Endothelial cell of umbilical vein (primary cell): ENCODE measurements at regions not wholly inside any gene's neighbourhood (a gene's known extent, or its start where the extent isn't known, plus 50 kb on each side); places are given as distances from the start of the nearest gene placed in this dataset.

ENCODE experiments used
- BruUV-seq: library from RNA; stranded (reverse); fragments of 400-500 nt; replicated peaks from 2 replicates; lab custom pipeline; 2021; lab: Mats Ljungman, UMichigan
- CTCF ChIA-PET: fragments of 300-600, 350-600 bp; sonication (Branson Sonifier 250); formaldehyde crosslinking; loops from one replicate; lab custom pipeline; 2021; ENCODE audit warnings: antibody characterized with exemption, inconsistent platforms; lab: Charles Lee
- POLR2A ChIA-PET: fragments of 300-600, 350-600 bp; sonication (Branson Sonifier 250); formaldehyde crosslinking; loops from one replicate; lab custom pipeline; 2021; ENCODE audit warnings: antibody characterized with exemption, inconsistent platforms; lab: Charles Lee
- DNase-seq: peaks from one replicate; pipeline ENCODE4 v3.0.0-alpha.2; 2011; ENCODE audit warnings: low read depth, low spot score
- FAIRE-seq: peaks from 2 replicates; lab custom pipeline; 2011; peaks lifted over from hg19 to GRCh38; lab: Jason Lieb, UNC
- H2AFZ ChIP-seq: 2 replicates; pipeline ENCODE4 v1.6.0; 2012; ENCODE audit warnings: low read depth, low read length, control low read depth, inconsistent platforms
- H3K27ac ChIP-seq: 2 replicates; pipeline ENCODE4 v1.5.1; 2011; ENCODE audit warnings: low read depth, mild to moderate bottlenecking, control low read depth, low read length, moderate library complexity; ENCODE audit not compliant: insufficient read depth
- H3K27me3 ChIP-seq, 2 experiments: 2 replicates each; pipeline versions ENCODE4 v1.6.0 to v1.6.1; 2011; ENCODE audit warnings: low read length in 2 of 2, mixed read lengths in 1 of 2; ENCODE audit not compliant: control insufficient read depth in 2 of 2, insufficient read depth in 2 of 2
- H3K36me3 ChIP-seq, 2 experiments: 2 replicates in 1 of 2; 3 replicates in 1 of 2; pipeline ENCODE4 v1.5.1; 2011; ENCODE audit warnings: low read length in 2 of 2, mild to moderate bottlenecking in 1 of 2, moderate library complexity in 1 of 2; ENCODE audit not compliant: control insufficient read depth in 2 of 2, insufficient read depth in 2 of 2; ENCODE audit errors: extremely low read depth in 1 of 2
- H3K4me1 ChIP-seq: 3 replicates; pipeline ENCODE4 v1.5.1; 2011; ENCODE audit warnings: mild to moderate bottlenecking, low read length; ENCODE audit not compliant: control insufficient read depth, insufficient read depth; ENCODE audit errors: extremely low read depth
- H3K4me2 ChIP-seq: 2 replicates; pipeline ENCODE4 v1.6.1; 2011; ENCODE audit warnings: low read length, control low read depth, mixed read lengths; ENCODE audit not compliant: insufficient read depth
- H3K4me3 ChIP-seq, 3 experiments: fragments of 200-600 bp in 1 of 3; sonication (generic), shearing (Covaris generic) in 1 of 3; replicated peaks in 1 of 3; 2 replicates each; pipeline ENCODE4 v1.5.1; 2011 to 2016; ENCODE audit warnings: control low read depth in 3 of 3, low read length in 3 of 3, mild to moderate bottlenecking in 2 of 3, inconsistent platforms in 1 of 3, low read depth in 1 of 3, moderate library complexity in 1 of 3; ENCODE audit not compliant: insufficient read depth in 1 of 3
- H3K79me2 ChIP-seq: 2 replicates; pipeline ENCODE4 v1.6.0; 2012; ENCODE audit warnings: low read length, inconsistent platforms; ENCODE audit not compliant: control insufficient read depth, insufficient read depth
- H3K9ac ChIP-seq: replicated peaks from 2 replicates; pipeline ENCODE3; 2011; ENCODE audit warnings: low read length, control low read depth; ENCODE audit not compliant: insufficient read depth; ENCODE audit errors: extremely low read depth
- H3K9me1 ChIP-seq: replicated peaks from 3 replicates; pipeline ENCODE4 v1.6.0; 2011; ENCODE audit warnings: mild to moderate bottlenecking, low read length; ENCODE audit not compliant: control insufficient read depth, insufficient read depth; ENCODE audit errors: extremely low read depth
- H3K9me3 ChIP-seq: replicated peaks from 2 replicates; pipeline ENCODE4 v1.5.1; 2012; ENCODE audit warnings: low read length, inconsistent platforms; ENCODE audit not compliant: control insufficient read depth, insufficient read depth
- H4K20me1 ChIP-seq: replicated peaks from 2 replicates; pipeline ENCODE3; 2011; ENCODE audit warnings: mild to moderate bottlenecking, low read length; ENCODE audit not compliant: control insufficient read depth, insufficient read depth; ENCODE audit errors: extremely low read depth
- EZH2 ChIP-seq: IDR thresholded peaks from 2 replicates; pipeline ENCODE4 v1.6.1; 2012; ENCODE audit warnings: borderline replicate concordance, low read depth, mild to moderate bottlenecking, moderate library complexity, low read length, inconsistent platforms; ENCODE audit not compliant: severe bottlenecking
- FOS ChIP-seq: IDR thresholded peaks from 2 replicates; pipeline ENCODE4 v1.6.1; 2011; ENCODE audit warnings: mild to moderate bottlenecking, low read length, moderate library complexity, borderline replicate concordance; ENCODE audit not compliant: insufficient read depth
- GATA2 ChIP-seq: IDR thresholded peaks from 2 replicates; pipeline ENCODE4 v1.7.0; 2011; ENCODE audit warnings: low read depth, mild to moderate bottlenecking, moderate library complexity, mixed read lengths, low read length; ENCODE audit not compliant: insufficient read length, insufficient read depth
- JUN ChIP-seq: IDR thresholded peaks from 2 replicates; pipeline ENCODE4 v1.6.1; 2011; ENCODE audit warnings: borderline replicate concordance, low read depth; ENCODE audit not compliant: insufficient read length, insufficient read depth
- MYC ChIP-seq: IDR thresholded peaks from one replicate; pipeline ENCODE4 v1.6.1; 2011; ENCODE audit warnings: mild to moderate bottlenecking, low read depth, low read length
- POLR2A ChIP-seq: IDR thresholded peaks from 2 replicates; pipeline ENCODE4 v1.6.1; 2012; ENCODE audit warnings: low read depth, mild to moderate bottlenecking, control low read depth, low read length
- POLR2AphosphoS5 ChIP-seq: IDR thresholded peaks from 2 replicates; pipeline ENCODE4 v1.6.1; 2012; ENCODE audit warnings: low read depth, mild to moderate bottlenecking, control low read depth, low read length, moderate library complexity; ENCODE audit not compliant: insufficient read depth
- dilution Hi-C: fragments of 300-500 bp; cut with MboI; formaldehyde crosslinking; loops from one replicate; pipeline ENCODE4 v1.15.0; 2019; ENCODE audit warnings: low sequenced_read_pairs; ENCODE audit not compliant: extremely low pct_ligation_motif_present
- intact Hi-C: fragments of 100-400 bp; cut with micrococcal nuclease; formaldehyde crosslinking; loops from one replicate; pipeline ENCODE4 v1.10.0; 2022
- TF ChIP-seq, protein P1 (sequence below): IDR thresholded peaks from 2 replicates; pipeline ENCODE4 v1.6.1; 2011; ENCODE audit not compliant: insufficient read depth, insufficient read length
- TF ChIP-seq, protein P2 (sequence below), 2 donors: IDR thresholded peaks; 1 replicate in 1 of 2; 2 replicates in 1 of 2; pipeline ENCODE4 v1.5.1; 2011; ENCODE audit warnings: low read length in 2 of 2, mild to moderate bottlenecking in 2 of 2, moderate library complexity in 2 of 2, control low read depth in 1 of 2, inconsistent platforms in 1 of 2, low read depth in 1 of 2; ENCODE audit not compliant: insufficient read depth in 1 of 2; ENCODE audit errors: extremely low read depth in 1 of 2

DNA sequence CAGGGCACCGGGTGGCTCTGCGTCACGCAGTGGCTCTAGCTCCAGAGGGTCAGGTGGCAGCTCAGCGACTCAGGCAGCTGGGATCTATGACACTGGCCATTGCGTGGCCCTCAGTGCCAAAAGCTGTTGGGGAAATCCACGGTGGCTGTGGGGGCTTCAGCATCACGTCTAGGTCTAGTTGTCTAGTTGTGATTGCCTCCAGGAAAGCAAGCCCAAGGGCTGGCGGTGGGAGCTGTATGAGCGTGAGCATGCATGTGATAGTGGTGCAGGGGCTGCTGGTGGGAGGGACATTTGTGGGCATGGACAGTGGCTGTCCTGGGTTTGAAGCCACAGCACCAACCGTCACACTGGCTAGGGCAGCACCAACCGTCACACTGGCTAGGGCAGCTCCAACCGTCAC, 191.4 kb downstream of the THBS2 start:
- DNase-seq (no peak), FAIRE-seq (no peak)
- no peak overlapping the region for H3K4me3 ChIP-seq
- intact Hi-C loops (no loop called here), dilution Hi-C loops (no loop called here)
- CTCF ChIA-PET: no interaction called here
- H3K9me3 ChIP-seq: peaks cover 2% of the 10 kb centered on the region
- H3K27ac ChIP-seq: no peak overlapping the region
- H3K79me2 ChIP-seq: no peaks in the 10 kb centered on the region
- no TSS peak for BruUV-seq
- POLR2A ChIA-PET: no interaction called here
- H2AFZ ChIP-seq: no peak overlapping the region
- TF ChIP-seq POLR2AphosphoS5: no peak
- TF ChIP-seq GATA2: no peak
- no peak for TF ChIP-seq EZH2
- TF ChIP-seq, protein P1, sequence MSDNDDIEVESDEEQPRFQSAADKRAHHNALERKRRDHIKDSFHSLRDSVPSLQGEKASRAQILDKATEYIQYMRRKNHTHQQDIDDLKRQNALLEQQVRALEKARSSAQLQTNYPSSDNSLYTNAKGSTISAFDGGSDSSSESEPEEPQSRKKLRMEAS: no peak
- TF ChIP-seq JUN: no peak
- no peak for TF ChIP-seq MYC
- no peak for TF ChIP-seq FOS
- TF ChIP-seq, protein P2, sequence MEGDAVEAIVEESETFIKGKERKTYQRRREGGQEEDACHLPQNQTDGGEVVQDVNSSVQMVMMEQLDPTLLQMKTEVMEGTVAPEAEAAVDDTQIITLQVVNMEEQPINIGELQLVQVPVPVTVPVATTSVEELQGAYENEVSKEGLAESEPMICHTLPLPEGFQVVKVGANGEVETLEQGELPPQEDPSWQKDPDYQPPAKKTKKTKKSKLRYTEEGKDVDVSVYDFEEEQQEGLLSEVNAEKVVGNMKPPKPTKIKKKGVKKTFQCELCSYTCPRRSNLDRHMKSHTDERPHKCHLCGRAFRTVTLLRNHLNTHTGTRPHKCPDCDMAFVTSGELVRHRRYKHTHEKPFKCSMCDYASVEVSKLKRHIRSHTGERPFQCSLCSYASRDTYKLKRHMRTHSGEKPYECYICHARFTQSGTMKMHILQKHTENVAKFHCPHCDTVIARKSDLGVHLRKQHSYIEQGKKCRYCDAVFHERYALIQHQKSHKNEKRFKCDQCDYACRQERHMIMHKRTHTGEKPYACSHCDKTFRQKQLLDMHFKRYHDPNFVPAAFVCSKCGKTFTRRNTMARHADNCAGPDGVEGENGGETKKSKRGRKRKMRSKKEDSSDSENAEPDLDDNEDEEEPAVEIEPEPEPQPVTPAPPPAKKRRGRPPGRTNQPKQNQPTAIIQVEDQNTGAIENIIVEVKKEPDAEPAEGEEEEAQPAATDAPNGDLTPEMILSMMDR (IDR thresholded peaks at IDR 0.05; ENCODE audit: extremely low read depth in 1 of 2, insufficient read depth in 1 of 2, low read depth in 1 of 2, low read length in 2 of 2): no peak
- TF ChIP-seq POLR2A: no peak
- H3K4me1 ChIP-seq: no peaks in the 10 kb centered on the region
- H3K9me1 ChIP-seq: no peaks in the 10 kb centered on the region
- no peaks in the 10 kb centered on the region for H4K20me1 ChIP-seq
- no peak overlapping the region for H3K4me2 ChIP-seq
- no peaks in the 10 kb centered on the region for H3K36me3 ChIP-seq
- H3K9ac ChIP-seq: no peak overlapping the region
- H3K27me3 ChIP-seq: no peaks in the 10 kb centered on the region
